Breast epithelium (tissue), 4 donors: ENCODE measurements at regions not wholly inside any gene's neighbourhood (a gene's known extent, or its start where the extent isn't known, plus 50 kb on each side); places are given as distances from the start of the nearest gene placed in this dataset.

Experiments used
- DNase-seq, 2 donors: peaks; one replicate each; pipeline ENCODE4 v3.0.0-alpha.2; 2019; ENCODE audit warnings: low spot score in 2 of 2
- H3K27ac ChIP-seq, 2 donors: fragments of 200-600 bp; sonication (generic) in 1 of 2; one replicate each; pipeline ENCODE4 v1.5.1; 2016 to 2019; ENCODE audit warnings: mild to moderate bottlenecking in 1 of 2
- H3K27me3 ChIP-seq, 2 donors: fragments of 200-600 bp; sonication (generic) in 1 of 2; one replicate each; pipeline versions ENCODE4 v1.5.1 to v1.6.0; 2017 to 2019; ENCODE audit warnings: control low read depth in 1 of 2, mild to moderate bottlenecking in 1 of 2
- H3K36me3 ChIP-seq: fragments of 200-600 bp; one replicate; pipeline ENCODE4 v1.5.1; 2019
- H3K4me1 ChIP-seq, 2 donors: fragments of 200-600 bp; sonication (generic); one replicate each; pipeline ENCODE4 v1.5.1; 2016 to 2019; ENCODE audit warnings: control low read depth in 1 of 2
- H3K4me3 ChIP-seq, 3 donors: fragments of 200-600 bp; sonication (generic); 1 replicate in 2 of 3; 2 replicates in 1 of 3; pipeline ENCODE4 v1.5.1; 2016 to 2019; ENCODE audit warnings: mild to moderate bottlenecking in 3 of 3, moderate library complexity in 2 of 3
- H3K9me3 ChIP-seq, 2 donors: fragments of 200-600 bp; sonication (generic) in 1 of 2; one replicate each; pipeline ENCODE4 v1.5.1; 2016 to 2019; ENCODE audit warnings: control low read depth in 1 of 2
- CTCF ChIP-seq, 3 donors: fragments of 450-650 bp; IDR thresholded peaks; one replicate each; pipeline ENCODE4 v1.5.1; 2016 to 2017; ENCODE audit warnings: antibody characterized with exemption in 3 of 3, mild to moderate bottlenecking in 3 of 3, moderate library complexity in 3 of 3
- POLR2A ChIP-seq: fragments of 450-650 bp; IDR thresholded peaks from one replicate; pipeline ENCODE4 v1.6.1; 2016; ENCODE audit warnings: antibody characterized with exemption, mild to moderate bottlenecking, moderate library complexity
- POLR2AphosphoS5 ChIP-seq, 3 donors: sonication (generic); formaldehyde crosslinking; IDR thresholded peaks; one replicate each; pipeline ENCODE4 v1.6.1; 2017; ENCODE audit warnings: antibody characterized with exemption in 3 of 3
- intact Hi-C: fragments of 100-400 bp; cut with DNase I; formaldehyde crosslinking; loops from one replicate; pipeline ENCODE4 v1.15.1; 2023; ENCODE audit warnings: low total_unique reads

DNA sequence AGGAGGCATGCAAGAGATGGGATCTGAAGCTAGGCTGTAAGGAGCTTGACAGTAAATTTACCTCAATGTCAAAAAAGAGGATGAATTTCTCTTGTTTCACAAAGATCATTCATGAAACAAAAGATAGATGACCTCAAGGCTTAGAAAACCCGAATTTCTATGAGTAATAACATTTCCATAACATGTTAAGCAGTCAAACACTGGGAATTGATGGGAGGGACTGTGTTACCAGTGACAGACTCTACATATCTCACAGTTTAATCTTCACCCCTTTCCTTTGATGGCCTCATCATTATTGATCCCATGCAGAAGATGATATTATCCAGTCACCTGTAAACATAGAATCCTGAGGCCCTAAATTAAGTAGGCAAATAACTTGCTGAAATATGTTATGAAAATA is 53.5 kb upstream of the VGLL3 start:
- intact Hi-C loops, result no loop called here
- Histone ChIP-seq H3K4me1 (no peaks in the 10 kb centered on the region), H3K27ac (no peak overlapping the region), H3K4me3 (no peak overlapping the region), H3K27me3 (no peaks in the 10 kb centered on the region), H3K36me3 (no peaks in the 10 kb centered on the region), H3K9me3 (no peaks in the 10 kb centered on the region)
- DNase-seq, result no peak
- TF ChIP-seq POLR2AphosphoS5 (IDR thresholded peaks at IDR 0.05) (no peak), POLR2A (no peak), CTCF (IDR thresholded peaks at IDR 0.05) (no peak)

DNA sequence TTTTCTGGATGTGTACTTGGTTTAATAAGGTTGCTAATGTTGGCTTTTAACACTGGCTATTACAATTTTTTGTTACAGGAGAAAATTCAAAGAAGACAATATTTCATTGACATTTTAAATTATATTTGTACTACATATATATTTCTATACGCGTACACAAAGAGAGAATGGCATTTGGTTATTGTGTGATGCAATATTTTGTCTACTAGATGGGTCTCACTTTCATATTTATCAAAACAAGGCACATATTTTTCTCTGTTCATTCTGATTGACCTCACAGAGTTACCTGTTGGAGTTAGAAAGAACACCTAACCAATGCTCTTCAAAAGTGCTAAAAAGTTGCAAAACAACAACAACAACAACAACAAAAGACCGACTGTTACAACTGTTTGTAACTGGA is 50.2 kb upstream of the VGLL3 start:
- H3K4me1 ChIP-seq, result no peaks in the 10 kb centered on the region
- H3K36me3 ChIP-seq, result no peaks in the 10 kb centered on the region
- intact Hi-C loops, result no loop called here
- no peak overlapping the region for H3K27ac ChIP-seq
- H3K4me3 ChIP-seq, result no peak overlapping the region
- TF ChIP-seq CTCF (IDR thresholded peaks at IDR 0.05) (no peak), POLR2A (no peak), POLR2AphosphoS5 (IDR thresholded peaks at IDR 0.05) (no peak)
- no peaks in the 10 kb centered on the region for H3K27me3 ChIP-seq
- no peaks in the 10 kb centered on the region for H3K9me3 ChIP-seq
- no peak for DNase-seq
